Astrocyte (in vitro differentiated cells and primary cell): ENCODE measurements at regions not wholly inside any gene's neighbourhood (a gene's known extent, or its start where the extent isn't known, plus 50 kb on each side); places are given as distances from the start of the nearest gene placed in this dataset.

Experiments
- DNase-seq: peaks from one replicate; pipeline ENCODE4 v3.0.0-alpha.2; 2010; ENCODE audit warnings: low read depth
- FAIRE-seq: peaks from 2 replicates; lab custom pipeline; 2011; peaks lifted over from hg19 to GRCh38; lab: Jason Lieb, UNC
- H2AFZ ChIP-seq: 2 replicates; pipeline ENCODE4 v1.6.0; 2012; ENCODE audit warnings: low read depth, low read length, inconsistent platforms
- H3K27ac ChIP-seq: 2 replicates; pipeline ENCODE4 v1.5.1; 2011; ENCODE audit warnings: low read depth, low read length, inconsistent platforms
- H3K27me3 ChIP-seq: 2 replicates; pipeline ENCODE4 v1.6.0; 2011; ENCODE audit warnings: low read length, inconsistent platforms; ENCODE audit not compliant: insufficient read depth
- H3K36me3 ChIP-seq: 2 replicates; pipeline ENCODE4 v1.5.1; 2011; ENCODE audit warnings: low read length, inconsistent platforms; ENCODE audit not compliant: insufficient read depth
- H3K4me1 ChIP-seq: 2 replicates; pipeline ENCODE4 v1.5.1; 2011; ENCODE audit warnings: low read length, inconsistent platforms; ENCODE audit not compliant: insufficient read depth
- H3K4me2 ChIP-seq: 2 replicates; pipeline ENCODE4 v1.6.0; 2012; ENCODE audit warnings: low read length, inconsistent platforms
- H3K4me3 ChIP-seq: 2 replicates; pipeline ENCODE4 v1.5.1; 2011; ENCODE audit warnings: low read depth, mild to moderate bottlenecking, low read length, inconsistent platforms; ENCODE audit not compliant: insufficient read depth
- H3K79me2 ChIP-seq: 2 replicates; pipeline ENCODE4 v1.6.0; 2012; ENCODE audit warnings: mild to moderate bottlenecking, low read length, inconsistent platforms; ENCODE audit not compliant: insufficient read depth
- H3K9ac ChIP-seq: 2 replicates; pipeline ENCODE4 v1.6.0; 2012; ENCODE audit warnings: mild to moderate bottlenecking, low read length, inconsistent platforms
- H3K9me3 ChIP-seq: 2 replicates; pipeline ENCODE4 v1.5.1; 2012; ENCODE audit warnings: low read depth, mild to moderate bottlenecking, low read length, inconsistent platforms; ENCODE audit not compliant: insufficient read depth
- H4K20me1 ChIP-seq: 2 replicates; pipeline ENCODE4 v1.6.0; 2012; ENCODE audit warnings: low read length, inconsistent platforms; ENCODE audit not compliant: insufficient read depth
- H3K27ac Mint-ChIP-seq: one replicate; pipeline ENCODE4 v1.8.0; 2021; ENCODE audit warnings: mild to moderate bottlenecking, mixed read lengths; ENCODE audit not compliant: unreplicated experiment
- H3K27me3 Mint-ChIP-seq: one replicate; pipeline ENCODE4 v1.8.0; 2021; ENCODE audit warnings: low read depth, mixed read lengths; ENCODE audit not compliant: unreplicated experiment
- H3K36me3 Mint-ChIP-seq: one replicate; pipeline ENCODE4 v1.8.0; 2021; ENCODE audit warnings: low read depth, mixed read lengths; ENCODE audit not compliant: unreplicated experiment
- H3K4me1 Mint-ChIP-seq: one replicate; pipeline ENCODE4 v1.8.0; 2021; ENCODE audit warnings: low read depth, mixed read lengths; ENCODE audit not compliant: unreplicated experiment
- H3K4me3 Mint-ChIP-seq: one replicate; pipeline ENCODE4 v1.8.0; 2021; ENCODE audit warnings: mild to moderate bottlenecking, moderate library complexity, mixed read lengths; ENCODE audit not compliant: unreplicated experiment
- H3K9me3 Mint-ChIP-seq: one replicate; pipeline ENCODE4 v1.8.0; 2021; ENCODE audit warnings: mild to moderate bottlenecking, mixed read lengths; ENCODE audit not compliant: unreplicated experiment
- CTCF ChIP-seq: IDR thresholded peaks from 2 replicates; pipeline ENCODE4 v1.5.1; 2011; ENCODE audit warnings: low read depth, mild to moderate bottlenecking, inconsistent platforms, low read length, moderate library complexity; ENCODE audit not compliant: insufficient read depth
- EZH2 ChIP-seq: IDR thresholded peaks from 2 replicates; pipeline ENCODE4 v1.6.1; 2012; ENCODE audit warnings: mild to moderate bottlenecking, low read length, inconsistent platforms; ENCODE audit not compliant: insufficient read depth

- FAIRE-seq (no peak), DNase-seq (no peak)
- H2AFZ ChIP-seq: no peak overlapping the region
- H3K27me3 Mint-ChIP-seq: no peaks in the 10 kb centered on the region
- no peak overlapping the region for H3K4me2 ChIP-seq
- H3K4me3 Mint-ChIP-seq: no peak overlapping the region
- no peak overlapping the region for H3K4me3 ChIP-seq
- H3K27ac ChIP-seq: no peak overlapping the region
- no peaks in the 10 kb centered on the region for H3K79me2 ChIP-seq
- no peak overlapping the region for H3K9ac ChIP-seq
- H3K36me3 Mint-ChIP-seq: no peaks in the 10 kb centered on the region
- no peaks in the 10 kb centered on the region for H3K27me3 ChIP-seq
- no peaks in the 10 kb centered on the region for H3K9me3 Mint-ChIP-seq
- no peaks in the 10 kb centered on the region for H3K9me3 ChIP-seq
- no peaks in the 10 kb centered on the region for H3K4me1 Mint-ChIP-seq
- no peaks in the 10 kb centered on the region for H4K20me1 ChIP-seq
- no peak overlapping the region for H3K27ac Mint-ChIP-seq
- TF ChIP-seq EZH2 (no peak), CTCF (no peak)
- H3K36me3 ChIP-seq: no peaks in the 10 kb centered on the region
- no peaks in the 10 kb centered on the region for H3K4me1 ChIP-seq
Measured at GRCh38 chr20:55597526-55597925, 407.8 kb downstream of the CBLN4 start.

GRCh38 chr20:55596431-55596830 lies 408.9 kb downstream of the CBLN4 start:
- Mint-ChIP-seq H3K27me3 (no peaks in the 10 kb centered on the region), H3K36me3 (no peaks in the 10 kb centered on the region), H3K4me1 (no peaks in the 10 kb centered on the region), H3K27ac (no peak overlapping the region), H3K9me3 (no peaks in the 10 kb centered on the region), H3K4me3 (no peak overlapping the region)
- no peaks in the 10 kb centered on the region for H3K36me3 ChIP-seq
- no peaks in the 10 kb centered on the region for H3K27me3 ChIP-seq
- H3K79me2 ChIP-seq: no peaks in the 10 kb centered on the region
- DNase-seq: no peak
- no peak overlapping the region for H3K27ac ChIP-seq
- H3K4me2 ChIP-seq: no peak overlapping the region
- no peak overlapping the region for H3K9ac ChIP-seq
- no peaks in the 10 kb centered on the region for H3K4me1 ChIP-seq
- no peak for TF ChIP-seq CTCF
- TF ChIP-seq EZH2: no peak
- FAIRE-seq: no peak
- no peak overlapping the region for H3K4me3 ChIP-seq
- H4K20me1 ChIP-seq: no peaks in the 10 kb centered on the region
- H3K9me3 ChIP-seq: no peaks in the 10 kb centered on the region
- no peak overlapping the region for H2AFZ ChIP-seq

GRCh38 chr20:55592866-55593265 lies 412.5 kb downstream of the CBLN4 start:
- DNase-seq: no peak
- no peak overlapping the region for H3K9ac ChIP-seq
- no peak overlapping the region for H3K27ac Mint-ChIP-seq
- no peaks in the 10 kb centered on the region for H3K27me3 ChIP-seq
- no peaks in the 10 kb centered on the region for H3K36me3 ChIP-seq
- peaks cover 2% of the 10 kb centered on the region for H3K9me3 Mint-ChIP-seq
- H3K27ac ChIP-seq: no peak overlapping the region
- no peaks in the 10 kb centered on the region for H3K27me3 Mint-ChIP-seq
- H3K4me3 ChIP-seq: no peak overlapping the region
- no peaks in the 10 kb centered on the region for H3K4me1 ChIP-seq
- no peaks in the 10 kb centered on the region for H3K9me3 ChIP-seq
- no peaks in the 10 kb centered on the region for H3K36me3 Mint-ChIP-seq
- H3K4me3 Mint-ChIP-seq: no peak overlapping the region
- no peaks in the 10 kb centered on the region for H3K4me1 Mint-ChIP-seq
- H3K4me2 ChIP-seq: no peak overlapping the region
- no peak for TF ChIP-seq CTCF
- no peak overlapping the region for H2AFZ ChIP-seq
- FAIRE-seq: no peak
- H3K79me2 ChIP-seq: no peaks in the 10 kb centered on the region
- no peaks in the 10 kb centered on the region for H4K20me1 ChIP-seq
